ENCODE measurements at regions not wholly inside any gene's neighbourhood (a gene's known extent, or its start where the extent isn't known, plus 50 kb on each side); places are given as distances from the start of the nearest gene placed in this dataset.
"Not testable (repeated sequence)": the region's sequence is repeated elsewhere in the genome, so short reads cannot be mapped to it uniquely, and the experiment has no call there.

GRCh38 chr10:22774102-22774501 lies 59.7 kb upstream of the PIP4K2A start:
- H3K36me3 ChIP-seq (ENCODE audit: control insufficient read depth in 2 of 2, insufficient read depth in 2 of 2, low read length in 2 of 2), result no peaks in the 10 kb centered on the region
- no peaks in the 10 kb centered on the region for H3K4me1 ChIP-seq (ENCODE audit: control insufficient read depth in 2 of 2, insufficient read depth in 2 of 2, low read length in 2 of 2)
- no peak overlapping the region for H3K9ac ChIP-seq (ENCODE audit: low read depth in 1 of 2, low read length in 2 of 2)
- H3K27ac ChIP-seq (ENCODE audit: low read depth in 2 of 2, low read length in 2 of 2), result no peak overlapping the region
- H3K27me3 ChIP-seq (ENCODE audit: control insufficient read depth in 2 of 2, insufficient read depth in 2 of 2, low read length in 2 of 2), result no peaks in the 10 kb centered on the region
- no peak overlapping the region for H3K4me3 ChIP-seq (ENCODE audit: low read length in 2 of 2)
- H3K9me3 ChIP-seq (ENCODE audit: control insufficient read depth in 2 of 2, low read length in 2 of 2), result no peaks in the 10 kb centered on the region

- not testable (repeated sequence) for H3K27me3 ChIP-seq (ENCODE audit: control insufficient read depth in 2 of 2, insufficient read depth in 2 of 2, low read length in 2 of 2); H3K9ac ChIP-seq (ENCODE audit: low read depth in 1 of 2, low read length in 2 of 2); H3K27ac ChIP-seq (ENCODE audit: low read depth in 2 of 2, low read length in 2 of 2)
Observed at GRCh38 chr10:22771631-22772030, 57.3 kb upstream of the PIP4K2A start.

GRCh38 chr10:22770270-22770669 lies 55.9 kb upstream of the PIP4K2A start:
- no peak overlapping the region for H3K4me3 ChIP-seq (ENCODE audit: low read length in 2 of 2)
- H3K36me3 ChIP-seq (ENCODE audit: control insufficient read depth in 2 of 2, insufficient read depth in 2 of 2, low read length in 2 of 2), result no peaks in the 10 kb centered on the region
- H3K9me3 ChIP-seq (ENCODE audit: control insufficient read depth in 2 of 2, low read length in 2 of 2), result no peaks in the 10 kb centered on the region
- H3K27ac ChIP-seq (ENCODE audit: low read depth in 2 of 2, low read length in 2 of 2), result no peak overlapping the region
- no peaks in the 10 kb centered on the region for H3K4me1 ChIP-seq (ENCODE audit: control insufficient read depth in 2 of 2, insufficient read depth in 2 of 2, low read length in 2 of 2)
- H3K27me3 ChIP-seq (ENCODE audit: control insufficient read depth in 2 of 2, insufficient read depth in 2 of 2, low read length in 2 of 2), result no peaks in the 10 kb centered on the region
- H3K9ac ChIP-seq (ENCODE audit: low read depth in 1 of 2, low read length in 2 of 2), result no peak overlapping the region

More at GRCh38 chr10:22771631-22772030, 57.3 kb upstream of the PIP4K2A start:
- H3K36me3 ChIP-seq (ENCODE audit: control insufficient read depth in 2 of 2, insufficient read depth in 2 of 2, low read length in 2 of 2); H3K4me1 ChIP-seq (ENCODE audit: control insufficient read depth in 2 of 2, insufficient read depth in 2 of 2, low read length in 2 of 2); H3K4me3 ChIP-seq (ENCODE audit: low read length in 2 of 2); H3K9me3 ChIP-seq (ENCODE audit: control insufficient read depth in 2 of 2, low read length in 2 of 2): not testable (repeated sequence)

GRCh38 chr10:22767859-22768258 lies 53.5 kb upstream of the PIP4K2A start:
- H3K27ac ChIP-seq (ENCODE audit: low read depth in 2 of 2, low read length in 2 of 2), result peak overlapping the region in 1 of 2 donors; percentile 14
- H3K4me1 ChIP-seq (ENCODE audit: control insufficient read depth in 2 of 2, insufficient read depth in 2 of 2, low read length in 2 of 2), result no peaks in the 10 kb centered on the region
- H3K9ac ChIP-seq (ENCODE audit: low read depth in 1 of 2, low read length in 2 of 2), result no peak overlapping the region
- H3K36me3 ChIP-seq (ENCODE audit: control insufficient read depth in 2 of 2, insufficient read depth in 2 of 2, low read length in 2 of 2), result no peaks in the 10 kb centered on the region
- no peaks in the 10 kb centered on the region for H3K9me3 ChIP-seq (ENCODE audit: control insufficient read depth in 2 of 2, low read length in 2 of 2)
- no peaks in the 10 kb centered on the region for H3K27me3 ChIP-seq (ENCODE audit: control insufficient read depth in 2 of 2, insufficient read depth in 2 of 2, low read length in 2 of 2)
- no peak overlapping the region for H3K4me3 ChIP-seq (ENCODE audit: low read length in 2 of 2)

- no peaks in the 10 kb centered on the region for H3K4me1 ChIP-seq (ENCODE audit: control insufficient read depth in 2 of 2, insufficient read depth in 2 of 2, low read length in 2 of 2)
- no peaks in the 10 kb centered on the region for H3K27me3 ChIP-seq (ENCODE audit: control insufficient read depth in 2 of 2, insufficient read depth in 2 of 2, low read length in 2 of 2)
- no peaks in the 10 kb centered on the region for H3K36me3 ChIP-seq (ENCODE audit: control insufficient read depth in 2 of 2, insufficient read depth in 2 of 2, low read length in 2 of 2)
- H3K27ac ChIP-seq (ENCODE audit: low read depth in 2 of 2, low read length in 2 of 2), result no peak overlapping the region
- no peak overlapping the region for H3K4me3 ChIP-seq (ENCODE audit: low read length in 2 of 2)
- H3K9me3 ChIP-seq (ENCODE audit: control insufficient read depth in 2 of 2, low read length in 2 of 2), result no peaks in the 10 kb centered on the region
- no peak overlapping the region for H3K9ac ChIP-seq (ENCODE audit: low read depth in 1 of 2, low read length in 2 of 2)
Observed at GRCh38 chr10:22766693-22767092, 52.3 kb upstream of the PIP4K2A start.

- Histone ChIP-seq H3K9me3 (ENCODE audit: control insufficient read depth in 2 of 2, low read length in 2 of 2) (no peaks in the 10 kb centered on the region), H3K36me3 (ENCODE audit: control insufficient read depth in 2 of 2, insufficient read depth in 2 of 2, low read length in 2 of 2) (no peaks in the 10 kb centered on the region), H3K4me1 (ENCODE audit: control insufficient read depth in 2 of 2, insufficient read depth in 2 of 2, low read length in 2 of 2) (no peaks in the 10 kb centered on the region), H3K27me3 (ENCODE audit: control insufficient read depth in 2 of 2, insufficient read depth in 2 of 2, low read length in 2 of 2) (no peaks in the 10 kb centered on the region), H3K4me3 (ENCODE audit: low read length in 2 of 2) (no peak overlapping the region), H3K27ac (ENCODE audit: low read depth in 2 of 2, low read length in 2 of 2) (no peak overlapping the region), H3K9ac (ENCODE audit: low read depth in 1 of 2, low read length in 2 of 2) (no peak overlapping the region)
Observed at GRCh38 chr10:22765660-22766547, 51.5 kb upstream of the PIP4K2A start.

GRCh38 chr10:22764639-22765038 lies 50.3 kb upstream of the PIP4K2A start:
- H3K27ac ChIP-seq (ENCODE audit: low read depth in 2 of 2, low read length in 2 of 2), result no peak overlapping the region
- H3K36me3 ChIP-seq (ENCODE audit: control insufficient read depth in 2 of 2, insufficient read depth in 2 of 2, low read length in 2 of 2), result no peaks in the 10 kb centered on the region
- H3K9ac ChIP-seq (ENCODE audit: low read depth in 1 of 2, low read length in 2 of 2), result no peak overlapping the region
- H3K27me3 ChIP-seq (ENCODE audit: control insufficient read depth in 2 of 2, insufficient read depth in 2 of 2, low read length in 2 of 2), result no peaks in the 10 kb centered on the region
- H3K9me3 ChIP-seq (ENCODE audit: control insufficient read depth in 2 of 2, low read length in 2 of 2), result no peaks in the 10 kb centered on the region
- no peaks in the 10 kb centered on the region for H3K4me1 ChIP-seq (ENCODE audit: control insufficient read depth in 2 of 2, insufficient read depth in 2 of 2, low read length in 2 of 2)
- no peak overlapping the region for H3K4me3 ChIP-seq (ENCODE audit: low read length in 2 of 2)

Data from mucosa of rectum (tissue), 2 donors.